Adrenal gland (tissue), 9 donors: ENCODE measurements at regions not wholly inside any gene's neighbourhood (a gene's known extent, or its start where the extent isn't known, plus 50 kb on each side); places are given as distances from the start of the nearest gene placed in this dataset.

Experiments
- DNase-seq, 7 donors: peaks; one replicate each; pipeline ENCODE4 v3.0.0-alpha.2; 2019 to 2020
- H3K27ac ChIP-seq, 5 donors: fragments of 200-600 bp; sonication (generic) in 4 of 5; 1 replicate in 3 of 5; 2 replicates in 2 of 5; pipeline versions ENCODE4 v1.5.1 to v1.8.0; 2016 to 2020; ENCODE audit warnings: mild to moderate bottlenecking in 1 of 5
- H3K27me3 ChIP-seq: fragments of 200-600 bp; 2 replicates; pipeline ENCODE4 v1.8.0; 2021
- H3K36me3 ChIP-seq, 2 donors: fragments of 200-600 bp; replicated peaks in 1 of 2; 1 replicate in 1 of 2; 2 replicates in 1 of 2; pipeline versions ENCODE4 v1.5.1 to v1.8.0; 2018 to 2022
- H3K4me1 ChIP-seq, 2 donors: fragments of 200-600 bp; replicated peaks in 1 of 2; 1 replicate in 1 of 2; 2 replicates in 1 of 2; pipeline versions ENCODE4 v1.5.1 to v1.8.0; 2018 to 2021
- H3K4me3 ChIP-seq, 4 donors: fragments of 200-600 bp; sonication (generic) in 3 of 4; one replicate each; pipeline ENCODE4 v1.5.1; 2016 to 2018
- H3K9me3 ChIP-seq, 3 donors: fragments of 200-600 bp; sonication (generic) in 1 of 3; replicated peaks in 1 of 3; 1 replicate in 2 of 3; 2 replicates in 1 of 3; pipeline versions ENCODE4 v1.5.1 to v1.8.0; 2016 to 2021
- POLR2A ChIP-seq, 2 donors: fragments of 450-650 bp; IDR thresholded peaks; one replicate each; pipeline ENCODE4 v1.6.1; 2017; ENCODE audit warnings: antibody characterized with exemption in 2 of 2, mild to moderate bottlenecking in 2 of 2, moderate library complexity in 1 of 2
- WGBS, 4 donors: extraction: QIAGEN DNeasy Blood & Tissue Kit in 2 of 4; methylation state at CpG; one replicate each; pipeline versions ENCODE4 v1.1.5 to v1.1.7; 2013 to 2017; 5-methylcytosine and 5-hydroxymethylcytosine counted together
- intact Hi-C, 2 donors: fragments of 100-400 bp; cut with DNase I; formaldehyde crosslinking; loops; one replicate each; pipeline versions ENCODE4 v1.14.1 to v1.15.0; 2022 to 2023
- TF ChIP-seq, protein P1 (sequence below), 6 experiments: fragments of 450-650 bp in 4 of 6; fragments of 200-600 bp in 2 of 6; sonication (generic) in 1 of 6; IDR thresholded peaks; 1 replicate in 5 of 6; 2 replicates in 1 of 6; pipeline versions ENCODE4 v1.5.1 to v1.8.0; 2016 to 2021; ENCODE audit warnings: antibody characterized with exemption in 6 of 6, mild to moderate bottlenecking in 2 of 6, moderate library complexity in 1 of 6
- donor health status: healthy with polysubstance abuse.
- donor health status: Bipolar disorder and iron deficiency.
- donor health status: DM: yes; HTN: yes; CAD: no.
- donor health status: DM: no; HTN: no; CAD: no.
- donor health status: DM: no; HTN: no; CAD: no.

DNA sequence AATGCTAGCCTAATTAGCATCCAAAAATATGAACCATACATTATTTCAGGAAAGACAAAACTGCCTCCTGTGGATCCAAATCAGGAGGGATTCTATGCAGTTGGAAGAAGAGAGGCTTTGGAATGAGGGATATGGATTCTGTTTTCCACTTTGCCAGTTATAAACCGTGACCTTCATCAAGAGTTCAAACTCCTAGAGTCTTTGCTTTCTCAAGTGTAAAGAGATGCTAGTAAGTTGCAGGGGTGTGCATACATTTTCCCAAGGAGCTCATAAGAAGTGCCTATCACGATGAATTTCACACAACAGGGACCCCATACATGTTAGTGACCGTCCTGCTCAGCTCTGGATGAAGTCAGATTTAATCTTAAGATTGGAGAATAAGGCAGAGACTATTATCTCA lies 542.5 kb downstream of the SOX11 start:
- Histone ChIP-seq H3K27me3 (no peaks in the 10 kb centered on the region), H3K4me3 (no peak overlapping the region), H3K36me3 (no peaks in the 10 kb centered on the region), H3K4me1 (no peaks in the 10 kb centered on the region), H3K27ac (no peak overlapping the region), H3K9me3 (no peaks in the 10 kb centered on the region)
- intact Hi-C loops: no loop called here
- DNase-seq: no peak
- WGBS, 4 donors: 75 to 96% (median 84%) methylated on average over 3 of the region's 3 CpGs
- TF ChIP-seq, protein P1, sequence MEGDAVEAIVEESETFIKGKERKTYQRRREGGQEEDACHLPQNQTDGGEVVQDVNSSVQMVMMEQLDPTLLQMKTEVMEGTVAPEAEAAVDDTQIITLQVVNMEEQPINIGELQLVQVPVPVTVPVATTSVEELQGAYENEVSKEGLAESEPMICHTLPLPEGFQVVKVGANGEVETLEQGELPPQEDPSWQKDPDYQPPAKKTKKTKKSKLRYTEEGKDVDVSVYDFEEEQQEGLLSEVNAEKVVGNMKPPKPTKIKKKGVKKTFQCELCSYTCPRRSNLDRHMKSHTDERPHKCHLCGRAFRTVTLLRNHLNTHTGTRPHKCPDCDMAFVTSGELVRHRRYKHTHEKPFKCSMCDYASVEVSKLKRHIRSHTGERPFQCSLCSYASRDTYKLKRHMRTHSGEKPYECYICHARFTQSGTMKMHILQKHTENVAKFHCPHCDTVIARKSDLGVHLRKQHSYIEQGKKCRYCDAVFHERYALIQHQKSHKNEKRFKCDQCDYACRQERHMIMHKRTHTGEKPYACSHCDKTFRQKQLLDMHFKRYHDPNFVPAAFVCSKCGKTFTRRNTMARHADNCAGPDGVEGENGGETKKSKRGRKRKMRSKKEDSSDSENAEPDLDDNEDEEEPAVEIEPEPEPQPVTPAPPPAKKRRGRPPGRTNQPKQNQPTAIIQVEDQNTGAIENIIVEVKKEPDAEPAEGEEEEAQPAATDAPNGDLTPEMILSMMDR (IDR thresholded peaks at IDR 0.05): no peak
- TF ChIP-seq POLR2A (IDR thresholded peaks at IDR 0.05): no peak

DNA sequence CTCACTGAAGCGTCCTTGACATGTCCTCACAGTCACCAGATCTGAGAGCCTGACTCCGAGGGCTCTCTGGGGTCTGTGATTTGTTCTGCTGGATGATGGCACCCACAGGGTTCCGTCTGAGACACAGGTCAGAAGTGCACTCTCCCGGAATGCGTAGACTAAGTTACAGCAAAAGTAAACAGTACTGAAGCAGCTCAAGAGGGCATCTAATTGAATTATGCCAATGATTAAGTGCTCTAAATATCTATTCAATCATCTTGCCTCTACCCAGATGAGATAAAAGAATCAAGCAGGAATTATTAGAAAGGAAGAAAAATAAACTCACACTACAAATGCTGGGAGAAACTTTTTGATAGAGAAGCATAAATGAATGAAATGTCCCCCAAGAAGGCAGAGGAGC lies 544.1 kb downstream of the SOX11 start:
- 48 to 64% (median 57%) methylated on average over 5 of the region's 5 CpGs for WGBS, 4 donors
- TF ChIP-seq, protein P1 (IDR thresholded peaks at IDR 0.05): no peak
- TF ChIP-seq POLR2A (IDR thresholded peaks at IDR 0.05): no peak
- no peaks in the 10 kb centered on the region for H3K36me3 ChIP-seq
- H3K4me1 ChIP-seq: no peaks in the 10 kb centered on the region
- H3K9me3 ChIP-seq: no peaks in the 10 kb centered on the region
- no peak for DNase-seq
- H3K4me3 ChIP-seq: no peak overlapping the region
- H3K27ac ChIP-seq: no peak overlapping the region
- H3K27me3 ChIP-seq: no peaks in the 10 kb centered on the region
- intact Hi-C loops: no loop called here

DNA sequence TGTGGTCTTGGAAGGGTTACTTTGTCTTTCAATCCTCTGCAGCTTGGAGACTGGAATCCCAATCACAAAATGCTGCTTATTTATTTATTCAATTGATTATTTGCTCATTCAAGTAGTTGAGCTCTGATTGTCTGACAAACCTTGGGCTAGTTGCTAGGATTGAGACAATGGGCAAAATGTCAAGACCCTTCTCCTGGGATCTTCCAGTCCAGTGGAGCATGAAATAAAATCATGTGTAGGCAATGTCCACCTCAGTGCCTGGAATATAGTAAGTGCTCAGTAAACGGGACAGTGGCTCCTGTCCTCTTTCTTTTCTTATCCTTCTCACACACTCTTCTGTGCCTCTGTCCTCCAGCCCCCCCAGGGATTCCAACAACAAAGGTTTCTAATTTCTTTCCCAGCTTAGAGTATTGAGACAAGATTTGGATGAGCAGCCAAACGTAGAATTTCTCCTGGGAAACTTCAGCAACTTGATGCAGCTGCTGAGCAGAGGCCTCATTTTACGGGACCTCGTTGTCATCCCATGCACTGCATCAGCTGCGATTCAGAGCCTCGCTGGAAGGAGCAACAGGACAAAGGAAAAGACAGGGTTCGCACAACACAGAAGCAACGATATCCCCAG lies 545.0 kb downstream of the SOX11 start:
- no peak for DNase-seq
- WGBS, 4 donors: 88 to 92% (median 88%) methylated on average over 8 of the region's 8 CpGs
- TF ChIP-seq POLR2A (IDR thresholded peaks at IDR 0.05): no peak
- TF ChIP-seq, protein P1 (IDR thresholded peaks at IDR 0.05): no peak

DNA sequence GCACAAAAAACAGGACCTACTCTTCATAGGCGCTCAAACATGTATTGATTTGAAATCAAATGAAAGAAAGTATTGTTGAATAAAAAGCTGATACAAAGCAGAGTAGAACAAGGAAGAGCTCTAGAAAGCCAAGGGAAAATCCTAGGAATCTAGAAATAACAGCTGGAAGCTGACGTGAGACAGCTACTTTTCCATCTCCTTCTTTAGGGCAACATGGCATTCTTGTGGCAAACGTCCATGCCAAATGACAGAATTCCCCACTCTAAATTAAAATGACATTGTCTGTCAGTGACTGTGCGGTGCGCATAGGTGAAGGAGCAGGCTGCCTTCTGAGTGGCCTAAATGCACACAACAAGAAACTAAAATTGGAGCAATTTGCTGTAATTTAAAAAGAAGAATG lies 557.4 kb downstream of the SOX11 start:
- no peaks in the 10 kb centered on the region for H3K4me1 ChIP-seq
- TF ChIP-seq POLR2A (IDR thresholded peaks at IDR 0.05): no peak
- TF ChIP-seq, protein P1 (IDR thresholded peaks at IDR 0.05): no peak
- no peak for DNase-seq
- H3K27ac ChIP-seq: no peak overlapping the region
- no peaks in the 10 kb centered on the region for H3K27me3 ChIP-seq
- no peaks in the 10 kb centered on the region for H3K9me3 ChIP-seq
- no peaks in the 10 kb centered on the region for H3K36me3 ChIP-seq
- intact Hi-C loops: no loop called here
- H3K4me3 ChIP-seq: no peak overlapping the region
- 70 to 79% (median 74%) methylated on average over 5 of the region's 5 CpGs for WGBS, 4 donors

More for the DNA sequence above, 545.0 kb downstream of the SOX11 start:
- Histone ChIP-seq H3K36me3 (no peaks in the 10 kb centered on the region), H3K27ac (no peak overlapping the region), H3K9me3 (no peaks in the 10 kb centered on the region), H3K27me3 (no peaks in the 10 kb centered on the region), H3K4me1 (no peaks in the 10 kb centered on the region), H3K4me3 (no peak overlapping the region)
- intact Hi-C loops: no loop called here
